IMR-90 (cell line): ENCODE measurements at regions not wholly inside any gene's neighbourhood (a gene's known extent, or its start where the extent isn't known, plus 50 kb on each side); places are given as distances from the start of the nearest gene placed in this dataset.

Source experiments
- ATAC-seq: fragments of 200-7000 bp; cut with Tn5 transposase; 2 replicates; pipeline ENCODE4 v1.9.1; 2020; ENCODE audit warnings: low read depth, mild to moderate bottlenecking, moderate library complexity
- BruUV-seq: library from RNA; stranded (reverse); fragments of 400-500 nt; replicated peaks from 2 replicates; lab custom pipeline; 2021; lab: Mats Ljungman, UMichigan
- CTCF ChIA-PET: fragments of 300-600 bp; formaldehyde crosslinking; extraction: SDS; loops from one replicate; lab custom pipeline; 2021; ENCODE audit warnings: antibody characterized with exemption; lab: Yijun Ruan, JAX
- POLR2A ChIA-PET: fragments of 300-600 bp; sonication (Branson Sonifier 250); formaldehyde crosslinking; loops from one replicate; lab custom pipeline; 2022; ENCODE audit warnings: antibody characterized with exemption; ENCODE audit not compliant: unreplicated experiment; lab: Charles Lee
- DNase-seq: peaks from one replicate; pipeline ENCODE4 v3.0.0; 2013
- H2AFZ ChIP-seq: replicated peaks from 2 replicates; pipeline ENCODE3; 2013; ENCODE audit warnings: low read length, mild to moderate bottlenecking; ENCODE audit not compliant: poor library complexity
- H2AK5ac ChIP-seq: 2 replicates; pipeline ENCODE4 v1.6.1; 2013; ENCODE audit warnings: low read depth, low read length, inconsistent platforms
- H2AK9ac ChIP-seq: replicated peaks from 2 replicates; pipeline ENCODE3; 2013; ENCODE audit warnings: mild to moderate bottlenecking, low read depth, low read length, moderate library complexity; ENCODE audit not compliant: poor library complexity
- H2BK120ac ChIP-seq: 2 replicates; pipeline ENCODE4 v1.6.1; 2013; ENCODE audit warnings: low read depth, low read length, inconsistent platforms
- H2BK15ac ChIP-seq: 3 replicates; pipeline ENCODE4 v1.6.1; 2013; ENCODE audit warnings: low read depth, low read length, inconsistent platforms
- H2BK20ac ChIP-seq: 2 replicates; pipeline ENCODE4 v1.6.1; 2013; ENCODE audit warnings: low read depth, mild to moderate bottlenecking, inconsistent platforms, low read length, moderate library complexity
- H2BK5ac ChIP-seq: 2 replicates; pipeline ENCODE4 v1.6.1; 2013; ENCODE audit warnings: mild to moderate bottlenecking, low read depth, low read length, inconsistent platforms; ENCODE audit not compliant: poor library complexity, severe bottlenecking
- H3K14ac ChIP-seq: replicated peaks from 2 replicates; pipeline ENCODE4 v1.6.1; 2013; ENCODE audit warnings: low read depth, low read length, inconsistent platforms
- H3K18ac ChIP-seq: 2 replicates; pipeline ENCODE4 v1.6.1; 2013; ENCODE audit warnings: low read depth, low read length, control low read depth
- H3K23ac ChIP-seq: 2 replicates; pipeline ENCODE4 v1.6.1; 2013; ENCODE audit warnings: low read depth, low read length, inconsistent platforms
- H3K27ac ChIP-seq: 2 replicates; pipeline ENCODE4 v1.5.1; 2013; ENCODE audit warnings: mild to moderate bottlenecking, control low read depth, low read length; ENCODE audit not compliant: insufficient read depth
- H3K27me3 ChIP-seq: 2 replicates; pipeline ENCODE4 v1.6.1; 2013; ENCODE audit warnings: low read length; ENCODE audit not compliant: control insufficient read depth, insufficient read depth
- H3K36me3 ChIP-seq: 2 replicates; pipeline ENCODE4 v1.6.1; 2013; ENCODE audit warnings: low read length, mixed read lengths; ENCODE audit not compliant: control insufficient read depth, insufficient read depth
- H3K4ac ChIP-seq: 2 replicates; pipeline ENCODE4 v1.6.1; 2013; ENCODE audit warnings: low read depth, low read length, inconsistent platforms
- H3K4me1 ChIP-seq: 2 replicates; pipeline ENCODE4 v1.6.1; 2013; ENCODE audit warnings: low read length, mixed read lengths; ENCODE audit not compliant: control insufficient read depth, insufficient read depth
- H3K4me2 ChIP-seq: 2 replicates; pipeline ENCODE4 v1.6.1; 2013; ENCODE audit warnings: low read depth, mild to moderate bottlenecking, control low read depth, low read length, moderate library complexity
- H3K4me3 ChIP-seq: 2 replicates; pipeline ENCODE4 v1.5.1; 2013; ENCODE audit warnings: low read depth, mild to moderate bottlenecking, control low read depth, low read length, moderate library complexity; ENCODE audit not compliant: insufficient read depth
- H3K56ac ChIP-seq: 2 replicates; pipeline ENCODE4 v1.6.1; 2013; ENCODE audit warnings: low read length, inconsistent platforms; ENCODE audit not compliant: insufficient read depth; ENCODE audit errors: extremely low read depth
- H3K79me1 ChIP-seq, 2 experiments: 2 replicates each; pipeline ENCODE4 v1.6.1; 2013; ENCODE audit warnings: low read length in 2 of 2, inconsistent platforms in 1 of 2, low read depth in 1 of 2
- H3K9ac ChIP-seq: 2 replicates; pipeline ENCODE4 v1.6.1; 2013; ENCODE audit warnings: low read depth, low read length, control low read depth
- H3K9me1 ChIP-seq: 2 replicates; pipeline ENCODE4 v1.6.1; 2013; ENCODE audit warnings: low read length, inconsistent platforms; ENCODE audit not compliant: insufficient read depth
- H3K9me3 ChIP-seq: 2 replicates; pipeline ENCODE4 v1.6.1; 2013; ENCODE audit warnings: low read length; ENCODE audit not compliant: control insufficient read depth, insufficient read depth
- H4K20me1 ChIP-seq: 2 replicates; pipeline ENCODE4 v1.6.1; 2013; ENCODE audit warnings: low read length, inconsistent platforms; ENCODE audit not compliant: insufficient read depth
- H4K5ac ChIP-seq: 2 replicates; pipeline ENCODE4 v1.6.1; 2013; ENCODE audit warnings: mild to moderate bottlenecking, low read depth, low read length, control low read depth
- H4K8ac ChIP-seq, 2 experiments: 2 replicates each; pipeline ENCODE4 v1.6.1; 2013; ENCODE audit warnings: low read depth in 2 of 2, low read length in 2 of 2, control low read depth in 1 of 2, inconsistent platforms in 1 of 2
- H4K91ac ChIP-seq: 2 replicates; pipeline ENCODE4 v1.6.1; 2013; ENCODE audit warnings: low read depth, low read length, inconsistent platforms; ENCODE audit not compliant: insufficient read depth
- CHD1 ChIP-seq: IDR thresholded peaks from 2 replicates; pipeline ENCODE4 v1.6.1; 2012; ENCODE audit warnings: low read depth, low read length, improper control_type of control experiment
- FOS ChIP-seq: fragments of 150-350 bp; IDR thresholded peaks from 2 replicates; pipeline ENCODE4 v1.6.1; 2016; ENCODE audit warnings: low read depth, low read length
- MAFK ChIP-seq: IDR thresholded peaks from 2 replicates; pipeline ENCODE4 v1.6.1; 2012; ENCODE audit warnings: low read depth, low read length, improper control_type of control experiment
- MXI1 ChIP-seq: IDR thresholded peaks from 2 replicates; pipeline ENCODE4 v1.6.1; 2012; ENCODE audit warnings: low read depth, mild to moderate bottlenecking, low read length, moderate library complexity, borderline replicate concordance
- NFE2L2 ChIP-seq: fragments of 150-350 bp; IDR thresholded peaks from 2 replicates; pipeline ENCODE4 v1.6.1; 2016; ENCODE audit warnings: low read depth, mild to moderate bottlenecking, low read length
- POLR2A ChIP-seq: IDR thresholded peaks from 2 replicates; pipeline ENCODE4 v1.6.1; 2012; ENCODE audit warnings: mild to moderate bottlenecking, low read depth, low read length
- RAD21 ChIP-seq: IDR thresholded peaks from 2 replicates; pipeline ENCODE4 v1.6.1; 2012; ENCODE audit warnings: low read length, improper control_type of control experiment
- RCOR1 ChIP-seq: IDR thresholded peaks from 2 replicates; pipeline ENCODE4 v1.6.1; 2012; ENCODE audit warnings: mild to moderate bottlenecking, low read length, improper control_type of control experiment; ENCODE audit not compliant: insufficient replicate concordance
- RFX5 ChIP-seq: IDR thresholded peaks from 2 replicates; pipeline ENCODE4 v1.8.0; 2012; ENCODE audit warnings: low read depth, mild to moderate bottlenecking, low read length, moderate library complexity
- SMC3 ChIP-seq: fragments of 150-350 bp; IDR thresholded peaks from 2 replicates; pipeline ENCODE4 v1.6.1; 2016; ENCODE audit warnings: low read depth, mild to moderate bottlenecking, antibody characterized with exemption, low read length, moderate library complexity
- USF2 ChIP-seq: fragments of 150-350 bp; IDR thresholded peaks from 2 replicates; pipeline ENCODE4 v1.6.1; 2017; ENCODE audit warnings: mild to moderate bottlenecking, antibody characterized with exemption, low read length, low read depth
- WGBS, 2 experiments: methylation state at CpG; one replicate each; pipeline versions ENCODE4 v1.1.5 to v1.1.7; 2013; ENCODE audit warnings: missing lambda C conversion rate in 2 of 2; ENCODE audit not compliant: insufficient read length in 1 of 2; ENCODE audit errors: extremely low coverage in 2 of 2; 5-methylcytosine and 5-hydroxymethylcytosine counted together
- dilution Hi-C: fragments of 300-500 bp; cut with HindIII; formaldehyde crosslinking; loops from one replicate; pipeline ENCODE4 v1.14.3; 2018; ENCODE audit warnings: low sequenced_read_pairs; ENCODE audit not compliant: unreplicated experiment
- in situ Hi-C: fragments of 300-500 bp; cut with MboI; formaldehyde crosslinking; loops from 3 replicates; pipeline ENCODE4 v1.14.3; 2019; ENCODE audit warnings: low sequenced_read_pairs, inconsistent platforms, mixed read lengths
- intact Hi-C: fragments of 100-400 bp; cut with micrococcal nuclease; formaldehyde crosslinking; loops from 2 replicates; pipeline ENCODE4 v1.10.0; 2022
- TF ChIP-seq, protein P1 (sequence below): conservative IDR thresholded peaks from 2 replicates; pipeline ENCODE4 v1.5.1; 2012; ENCODE audit warnings: mild to moderate bottlenecking, low read depth, low read length, improper control_type of control experiment
- TF ChIP-seq, protein P2 (sequence below): fragments of 150-350 bp; IDR thresholded peaks from 2 replicates; pipeline ENCODE4 v1.6.1; 2016; ENCODE audit warnings: low read depth, mild to moderate bottlenecking, low read length, moderate library complexity, borderline replicate concordance

- ChIA-PET POLR2A (interaction anchor here (0.7 kb wide), 1 partner anchor 96 kb away, joined by 3 read pairs; no protein-coding TSS in a partner anchor), CTCF (interaction anchor here (0.7 kb wide), 1 partner anchor 281 kb away, joined by 3 read pairs; no protein-coding TSS in a partner anchor)
- ATAC-seq (peak; percentile 83), DNase-seq (peak; percentile 95)
- H3K4ac ChIP-seq: peak overlapping the region; percentile 82
- peak overlapping the region; percentile 53 to 92 for H4K8ac ChIP-seq
- peak overlapping the region; percentile 98 for H2BK20ac ChIP-seq
- H2BK5ac ChIP-seq: peak overlapping the region; percentile 88
- H2AK9ac ChIP-seq: peak overlapping the region; percentile 76
- H3K14ac ChIP-seq: peak overlapping the region; percentile 92
- H4K5ac ChIP-seq: peak overlapping the region; percentile 51
- peak overlapping the region; percentile 52 for H2AFZ ChIP-seq
- H3K18ac ChIP-seq: peak overlapping the region; percentile 70
- peak overlapping the region; percentile 81; the same call in 2 of the 3 replicates for H2BK15ac ChIP-seq
- no TSS peak for BruUV-seq
- dilution Hi-C loops: no loop called here
- H3K79me1 ChIP-seq: no peaks in the 10 kb centered on the region
- intact Hi-C loops: loop anchor here (5.0 to 10.0 kb wide), 3 partner anchors 303 to 770 kb away; no protein-coding TSS in a partner anchor
- no peaks in the 10 kb centered on the region for H3K36me3 ChIP-seq
- peak overlapping the region; percentile 92 for H2AK5ac ChIP-seq
- in situ Hi-C loops: loop anchor here (25.0 kb wide), 1 partner anchor 780 kb away; the partner anchor contains the start of gene NR2F2
- no peaks in the 10 kb centered on the region for H3K27me3 ChIP-seq
- peak overlapping the region; percentile 98 for H2BK120ac ChIP-seq
- no peak overlapping the region for H3K9ac ChIP-seq
- peak overlapping the region; percentile 60 for H3K56ac ChIP-seq
- H4K91ac ChIP-seq: peak overlapping the region; percentile 90
- H3K4me2 ChIP-seq: peak overlapping the region; percentile 8; the same call in 1 of the 2 replicates
- H3K4me3 ChIP-seq: no peak overlapping the region
- peak overlapping the region; percentile 70 for H3K27ac ChIP-seq
- peaks cover 3% of the 10 kb centered on the region; the same call in 1 of the 2 replicates for H3K9me1 ChIP-seq
- peak overlapping the region; percentile 69 for H3K23ac ChIP-seq
- WGBS, 2 experiments: no CpG with 5 or more reads among the region's 17 CpGs
- no peaks in the 10 kb centered on the region for H3K9me3 ChIP-seq
- no peaks in the 10 kb centered on the region for H4K20me1 ChIP-seq
- peaks cover 13% of the 10 kb centered on the region for H3K4me1 ChIP-seq
- TF ChIP-seq RCOR1: peak; percentile 24
- TF ChIP-seq, protein P1, sequence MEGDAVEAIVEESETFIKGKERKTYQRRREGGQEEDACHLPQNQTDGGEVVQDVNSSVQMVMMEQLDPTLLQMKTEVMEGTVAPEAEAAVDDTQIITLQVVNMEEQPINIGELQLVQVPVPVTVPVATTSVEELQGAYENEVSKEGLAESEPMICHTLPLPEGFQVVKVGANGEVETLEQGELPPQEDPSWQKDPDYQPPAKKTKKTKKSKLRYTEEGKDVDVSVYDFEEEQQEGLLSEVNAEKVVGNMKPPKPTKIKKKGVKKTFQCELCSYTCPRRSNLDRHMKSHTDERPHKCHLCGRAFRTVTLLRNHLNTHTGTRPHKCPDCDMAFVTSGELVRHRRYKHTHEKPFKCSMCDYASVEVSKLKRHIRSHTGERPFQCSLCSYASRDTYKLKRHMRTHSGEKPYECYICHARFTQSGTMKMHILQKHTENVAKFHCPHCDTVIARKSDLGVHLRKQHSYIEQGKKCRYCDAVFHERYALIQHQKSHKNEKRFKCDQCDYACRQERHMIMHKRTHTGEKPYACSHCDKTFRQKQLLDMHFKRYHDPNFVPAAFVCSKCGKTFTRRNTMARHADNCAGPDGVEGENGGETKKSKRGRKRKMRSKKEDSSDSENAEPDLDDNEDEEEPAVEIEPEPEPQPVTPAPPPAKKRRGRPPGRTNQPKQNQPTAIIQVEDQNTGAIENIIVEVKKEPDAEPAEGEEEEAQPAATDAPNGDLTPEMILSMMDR: no peak
- 0 out of 2 replicates have a peak, but pooled peaks have one; percentile 24 for TF ChIP-seq POLR2A
- TF ChIP-seq, protein P2, sequence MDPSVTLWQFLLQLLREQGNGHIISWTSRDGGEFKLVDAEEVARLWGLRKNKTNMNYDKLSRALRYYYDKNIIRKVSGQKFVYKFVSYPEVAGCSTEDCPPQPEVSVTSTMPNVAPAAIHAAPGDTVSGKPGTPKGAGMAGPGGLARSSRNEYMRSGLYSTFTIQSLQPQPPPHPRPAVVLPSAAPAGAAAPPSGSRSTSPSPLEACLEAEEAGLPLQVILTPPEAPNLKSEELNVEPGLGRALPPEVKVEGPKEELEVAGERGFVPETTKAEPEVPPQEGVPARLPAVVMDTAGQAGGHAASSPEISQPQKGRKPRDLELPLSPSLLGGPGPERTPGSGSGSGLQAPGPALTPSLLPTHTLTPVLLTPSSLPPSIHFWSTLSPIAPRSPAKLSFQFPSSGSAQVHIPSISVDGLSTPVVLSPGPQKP: no peak
- peak; percentile 81 for TF ChIP-seq NFE2L2
- no peak for TF ChIP-seq MXI1
- peak; percentile 77; the same call in 1 of the 2 replicates for TF ChIP-seq CHD1
- no peak for TF ChIP-seq MAFK
- no peak for TF ChIP-seq RFX5
- no peak for TF ChIP-seq SMC3
- TF ChIP-seq FOS: peak; percentile 100
- peak; percentile 56; the same call in 1 of the 2 replicates for TF ChIP-seq USF2
- TF ChIP-seq RAD21: no peak
These were observed 773.1 kb upstream of the NR2F2 start for GRCh38 chr15:95557226-95558046.
